ENCODE measurements at regions not wholly inside any gene's neighbourhood (a gene's known extent, or its start where the extent isn't known, plus 50 kb on each side); places are given as distances from the start of the nearest gene placed in this dataset.

GRCh38 chr3:14306142-14306541 lies 96.3 kb upstream of the SLC6A6 start:
- Histone ChIP-seq H3K36me3 (ENCODE audit: insufficient read depth, insufficient read length, low read length) (no peaks in the 10 kb centered on the region), H3K9me3 (ENCODE audit: insufficient read depth, low read length) (peaks cover 8% of the 10 kb centered on the region; the same call in 1 of the 2 replicates), H3K27me3 (ENCODE audit: insufficient read depth, insufficient read length) (peaks cover 13% of the 10 kb centered on the region), H3K4me1 (ENCODE audit: insufficient read depth, insufficient read length) (peaks cover 24% of the 10 kb centered on the region), H3K4me3 (ENCODE audit: insufficient read length, low read depth) (no peak overlapping the region), H3K9ac (ENCODE audit: insufficient read length, low read depth) (peak overlapping the region; percentile 27)
- TF ChIP-seq ZNF274 (IDR thresholded peaks at IDR 0.05; ENCODE audit: low read depth, low read length) (no peak), YY1 (IDR thresholded peaks at IDR 0.05; ENCODE audit: insufficient read depth, insufficient read length) (no peak), SUZ12 (IDR thresholded peaks at IDR 0.05; ENCODE audit: extremely low read depth, insufficient read depth, insufficient read length) (no peak)
- no peak for DNase-seq (ENCODE audit: low read depth, low spot score)

DNA sequence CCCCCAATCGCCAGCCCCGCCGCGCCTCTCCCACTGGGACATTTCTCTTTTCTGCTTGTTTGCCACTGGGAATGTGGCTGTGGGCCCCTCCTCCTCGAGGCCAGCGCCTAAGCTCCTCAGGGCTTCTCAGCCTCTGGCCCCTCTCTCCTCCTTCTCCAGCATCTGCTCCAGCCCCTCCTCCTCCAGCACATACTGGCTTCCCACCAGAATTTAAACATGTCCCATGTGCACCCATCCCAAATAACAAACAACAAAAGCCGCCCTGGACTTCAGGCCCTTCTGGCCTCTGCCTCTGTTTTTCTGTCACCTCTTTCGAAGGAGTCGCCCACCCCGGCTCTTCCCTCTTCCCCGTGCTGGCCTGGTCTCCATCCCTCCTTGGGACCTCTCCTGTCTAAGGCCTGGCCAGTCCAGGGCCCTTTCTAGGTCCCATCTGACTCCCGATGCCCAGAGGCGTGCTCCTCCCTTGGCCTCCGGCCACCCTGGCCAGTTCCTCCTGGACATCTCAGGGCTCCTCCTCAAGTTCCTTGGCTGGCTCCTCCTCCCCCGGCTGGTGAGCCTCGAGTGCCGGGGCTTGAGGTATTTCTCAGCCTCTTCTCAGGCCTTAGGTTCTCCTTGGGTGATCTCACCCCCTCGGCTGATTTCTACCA lies 94.6 kb upstream of the SLC6A6 start:
- DNase-seq (ENCODE audit: low read depth, low spot score), result no peak
- H3K9me3 ChIP-seq (ENCODE audit: insufficient read depth, low read length), result peaks cover 8% of the 10 kb centered on the region; the same call in 1 of the 2 replicates
- peaks cover 10% of the 10 kb centered on the region for H3K27me3 ChIP-seq (ENCODE audit: insufficient read depth, insufficient read length)
- TF ChIP-seq SUZ12 (IDR thresholded peaks at IDR 0.05; ENCODE audit: extremely low read depth, insufficient read depth, insufficient read length), result no peak
- no peak for TF ChIP-seq ZNF274 (IDR thresholded peaks at IDR 0.05; ENCODE audit: low read depth, low read length)
- no peak for TF ChIP-seq YY1 (IDR thresholded peaks at IDR 0.05; ENCODE audit: insufficient read depth, insufficient read length)
- H3K4me3 ChIP-seq (ENCODE audit: insufficient read length, low read depth), result no peak overlapping the region
- no peak overlapping the region for H3K9ac ChIP-seq (ENCODE audit: insufficient read length, low read depth)
- peaks cover 18% of the 10 kb centered on the region for H3K4me1 ChIP-seq (ENCODE audit: insufficient read depth, insufficient read length)
- no peaks in the 10 kb centered on the region for H3K36me3 ChIP-seq (ENCODE audit: insufficient read depth, insufficient read length, low read length)

DNA sequence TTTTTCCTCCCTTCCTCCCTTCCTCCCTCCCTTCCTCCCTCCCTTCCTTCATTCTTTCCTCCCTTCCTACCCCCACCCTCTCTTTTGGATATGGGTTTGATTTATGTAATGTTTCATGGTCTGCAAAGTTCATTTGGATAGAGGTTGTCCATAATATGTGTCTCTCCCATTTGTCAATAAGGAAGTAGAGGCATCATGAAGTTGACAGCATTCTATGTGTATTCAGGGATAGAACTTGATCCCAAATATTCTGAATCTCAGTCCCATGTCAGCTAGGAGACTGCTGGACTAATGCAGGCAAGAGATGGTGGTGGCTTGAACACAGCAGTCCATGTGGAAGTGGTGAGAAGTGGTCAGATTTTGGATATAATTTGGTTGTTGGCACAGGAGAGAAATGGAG lies 90.7 kb upstream of the SLC6A6 start:
- no peak for TF ChIP-seq SUZ12 (IDR thresholded peaks at IDR 0.05; ENCODE audit: extremely low read depth, insufficient read depth, insufficient read length)
- no peak for TF ChIP-seq ZNF274 (IDR thresholded peaks at IDR 0.05; ENCODE audit: low read depth, low read length)
- no peak for TF ChIP-seq YY1 (IDR thresholded peaks at IDR 0.05; ENCODE audit: insufficient read depth, insufficient read length)
- H3K4me3 ChIP-seq (ENCODE audit: insufficient read length, low read depth), result no peak overlapping the region
- H3K4me1 ChIP-seq (ENCODE audit: insufficient read depth, insufficient read length), result peaks cover 7% of the 10 kb centered on the region
- no peak for DNase-seq (ENCODE audit: low read depth, low spot score)
- H3K9ac ChIP-seq (ENCODE audit: insufficient read length, low read depth), result no peak overlapping the region
- H3K27me3 ChIP-seq (ENCODE audit: insufficient read depth, insufficient read length), result peaks cover 4% of the 10 kb centered on the region
- peaks cover 8% of the 10 kb centered on the region; the same call in 1 of the 2 replicates for H3K9me3 ChIP-seq (ENCODE audit: insufficient read depth, low read length)
- no peaks in the 10 kb centered on the region for H3K36me3 ChIP-seq (ENCODE audit: insufficient read depth, insufficient read length, low read length)

- Histone ChIP-seq H3K9me3 (ENCODE audit: insufficient read depth, low read length) (peaks cover 8% of the 10 kb centered on the region; the same call in 1 of the 2 replicates), H3K4me3 (ENCODE audit: insufficient read length, low read depth) (no peak overlapping the region), H3K9ac (ENCODE audit: insufficient read length, low read depth) (no peak overlapping the region), H3K27me3 (ENCODE audit: insufficient read depth, insufficient read length) (peaks cover 4% of the 10 kb centered on the region), H3K36me3 (ENCODE audit: insufficient read depth, insufficient read length, low read length) (no peaks in the 10 kb centered on the region), H3K4me1 (ENCODE audit: insufficient read depth, insufficient read length) (peaks cover 4% of the 10 kb centered on the region)
- TF ChIP-seq ZNF274 (IDR thresholded peaks at IDR 0.05; ENCODE audit: low read depth, low read length), result no peak
- TF ChIP-seq YY1 (IDR thresholded peaks at IDR 0.05; ENCODE audit: insufficient read depth, insufficient read length), result no peak
- TF ChIP-seq SUZ12 (IDR thresholded peaks at IDR 0.05; ENCODE audit: extremely low read depth, insufficient read depth, insufficient read length), result no peak
- DNase-seq (ENCODE audit: low read depth, low spot score), result no peak
Measured at GRCh38 chr3:14312375-14312774, 90.0 kb upstream of the SLC6A6 start.

- TF ChIP-seq SUZ12 (IDR thresholded peaks at IDR 0.05; ENCODE audit: extremely low read depth, insufficient read depth, insufficient read length) (no peak), ZNF274 (IDR thresholded peaks at IDR 0.05; ENCODE audit: low read depth, low read length) (no peak), YY1 (IDR thresholded peaks at IDR 0.05; ENCODE audit: insufficient read depth, insufficient read length) (no peak)
- Histone ChIP-seq H3K36me3 (ENCODE audit: insufficient read depth, insufficient read length, low read length) (no peaks in the 10 kb centered on the region), H3K4me3 (ENCODE audit: insufficient read length, low read depth) (no peak overlapping the region), H3K27me3 (ENCODE audit: insufficient read depth, insufficient read length) (no peaks in the 10 kb centered on the region), H3K4me1 (ENCODE audit: insufficient read depth, insufficient read length) (no peaks in the 10 kb centered on the region), H3K9me3 (ENCODE audit: insufficient read depth, low read length) (peaks cover 6% of the 10 kb centered on the region; the same call in 1 of the 2 replicates), H3K9ac (ENCODE audit: insufficient read length, low read depth) (no peak overlapping the region)
- no peak for DNase-seq (ENCODE audit: low read depth, low spot score)
Measured at GRCh38 chr3:14317057-14317553, 85.3 kb upstream of the SLC6A6 start.

GRCh38 chr3:14318646-14319045 lies 83.8 kb upstream of the SLC6A6 start:
- TF ChIP-seq ZNF274 (IDR thresholded peaks at IDR 0.05; ENCODE audit: low read depth, low read length), result no peak
- no peak for TF ChIP-seq SUZ12 (IDR thresholded peaks at IDR 0.05; ENCODE audit: extremely low read depth, insufficient read depth, insufficient read length)
- TF ChIP-seq YY1 (IDR thresholded peaks at IDR 0.05; ENCODE audit: insufficient read depth, insufficient read length), result no peak
- H3K4me1 ChIP-seq (ENCODE audit: insufficient read depth, insufficient read length), result peaks cover 2% of the 10 kb centered on the region
- no peak overlapping the region for H3K4me3 ChIP-seq (ENCODE audit: insufficient read length, low read depth)
- H3K27me3 ChIP-seq (ENCODE audit: insufficient read depth, insufficient read length), result no peaks in the 10 kb centered on the region
- DNase-seq (ENCODE audit: low read depth, low spot score), result no peak
- peaks cover 6% of the 10 kb centered on the region; the same call in 1 of the 2 replicates for H3K9me3 ChIP-seq (ENCODE audit: insufficient read depth, low read length)
- H3K9ac ChIP-seq (ENCODE audit: insufficient read length, low read depth), result no peak overlapping the region
- H3K36me3 ChIP-seq (ENCODE audit: insufficient read depth, insufficient read length, low read length), result no peaks in the 10 kb centered on the region

GRCh38 chr3:14319654-14320182 lies 82.7 kb upstream of the SLC6A6 start:
- Histone ChIP-seq H3K4me1 (ENCODE audit: insufficient read depth, insufficient read length) (peaks cover 4% of the 10 kb centered on the region), H3K36me3 (ENCODE audit: insufficient read depth, insufficient read length, low read length) (no peaks in the 10 kb centered on the region), H3K9me3 (ENCODE audit: insufficient read depth, low read length) (peaks cover 6% of the 10 kb centered on the region; the same call in 1 of the 2 replicates), H3K9ac (ENCODE audit: insufficient read length, low read depth) (peak overlapping the region; percentile 47), H3K4me3 (ENCODE audit: insufficient read length, low read depth) (peak overlapping the region; percentile 39), H3K27me3 (ENCODE audit: insufficient read depth, insufficient read length) (no peaks in the 10 kb centered on the region)
- peak; percentile 86 for DNase-seq (ENCODE audit: low read depth, low spot score)
- TF ChIP-seq SUZ12 (IDR thresholded peaks at IDR 0.05; ENCODE audit: extremely low read depth, insufficient read depth, insufficient read length) (no peak), ZNF274 (IDR thresholded peaks at IDR 0.05; ENCODE audit: low read depth, low read length) (no peak), YY1 (IDR thresholded peaks at IDR 0.05; ENCODE audit: insufficient read depth, insufficient read length) (no peak)
